M059J (cell line): ENCODE measurements at regions not wholly inside any gene's neighbourhood (a gene's known extent, or its start where the extent isn't known, plus 50 kb on each side); places are given as distances from the start of the nearest gene placed in this dataset.

Source experiments
- DNase-seq: peaks from one replicate; pipeline ENCODE4 v3.0.0-alpha.2; 2012; ENCODE audit warnings: low read depth

- no peak for DNase-seq
Observed at GRCh38 chr20:56957737-56958553, 308.5 kb downstream of the BMP7 start.

- no peak for DNase-seq
Observed at GRCh38 chr20:56964901-56965300, 301.5 kb downstream of the BMP7 start.

DNA sequence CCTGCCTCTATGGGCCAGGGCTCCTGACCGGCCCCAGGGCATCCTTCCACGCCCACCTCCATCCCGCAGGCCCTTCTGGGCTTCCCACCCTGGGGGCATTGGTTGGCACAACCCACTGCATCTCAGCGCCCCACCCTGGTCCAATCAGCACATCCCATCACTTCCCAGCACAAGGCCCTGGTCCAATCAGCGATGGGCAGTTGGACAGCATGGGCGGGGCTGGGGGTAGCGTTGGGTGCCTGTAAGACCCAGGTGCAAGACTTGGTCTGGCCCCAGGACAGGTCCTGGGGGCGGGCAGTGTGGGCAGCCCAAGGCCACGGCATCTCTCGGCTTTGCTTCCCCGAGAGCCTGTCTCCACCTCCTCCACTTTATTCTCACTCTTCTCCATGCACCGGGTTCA is 298.5 kb downstream of the BMP7 start:
- no peak for DNase-seq

GRCh38 chr20:56968376-56969048 is 297.9 kb downstream of the BMP7 start:
- DNase-seq: no peak

GRCh38 chr20:56974499-56975250 is 291.8 kb downstream of the BMP7 start:
- DNase-seq: peak; percentile 63

- DNase-seq: no peak
Observed at GRCh38 chr20:56975838-56976237, 290.6 kb downstream of the BMP7 start.

DNA sequence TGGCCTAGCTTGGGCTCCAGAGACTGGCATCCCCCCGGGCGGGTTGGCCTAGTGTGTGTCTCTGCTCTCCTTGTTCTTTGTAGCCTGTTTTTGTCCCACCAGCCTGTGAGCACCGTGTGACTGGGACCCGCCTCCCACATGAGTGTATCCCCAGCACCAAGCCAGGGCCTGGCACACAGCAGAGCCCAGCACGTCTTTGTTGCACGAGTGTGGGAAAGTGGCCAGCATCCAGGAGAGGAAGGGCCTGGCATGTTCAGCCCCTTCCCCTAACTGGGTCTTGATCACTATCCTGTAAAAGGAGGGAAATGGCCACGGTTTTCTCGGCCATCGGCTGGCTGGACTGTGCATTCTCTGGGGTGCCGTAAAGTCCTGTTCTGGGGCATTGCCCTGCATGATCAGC is 290.1 kb downstream of the BMP7 start:
- no peak for DNase-seq

DNA sequence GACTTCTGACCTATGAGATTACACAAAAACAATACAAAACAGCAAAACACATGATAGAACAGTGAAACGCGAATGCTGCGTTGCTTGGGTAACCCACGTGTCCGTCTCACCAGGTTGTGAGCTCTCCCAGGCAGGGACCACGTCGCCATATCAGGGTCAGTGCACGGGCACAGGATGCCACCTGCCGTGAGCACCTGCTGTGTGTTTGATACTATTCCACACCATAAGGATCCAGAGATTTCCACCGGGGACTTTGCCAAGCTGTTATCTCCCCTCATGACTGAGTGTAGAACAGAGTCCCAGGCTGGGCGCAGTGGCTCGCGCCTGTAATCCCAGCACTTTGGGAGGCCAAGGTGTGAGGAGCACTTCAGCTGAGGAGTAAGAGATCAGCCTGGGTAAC is 288.0 kb downstream of the BMP7 start:
- DNase-seq: no peak

DNA sequence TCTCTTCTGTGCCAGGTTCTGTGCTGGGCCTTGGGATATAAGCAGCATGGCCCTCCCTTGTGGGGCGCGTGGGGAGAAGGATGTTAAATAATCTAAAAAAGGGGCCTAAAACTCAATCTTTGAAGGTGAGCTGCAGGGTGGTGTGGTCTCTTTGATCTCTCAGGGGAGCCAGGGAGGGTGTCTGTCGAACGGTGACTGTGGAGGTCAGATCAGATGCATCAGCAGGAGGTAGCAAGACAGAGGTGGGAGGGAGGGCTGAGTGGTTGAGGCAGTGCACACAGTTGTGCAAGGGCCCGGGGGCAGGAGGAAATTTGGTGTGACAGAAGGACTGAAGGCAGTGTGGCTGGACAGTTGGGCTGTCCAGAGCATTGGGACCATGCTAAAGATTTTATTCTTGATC is 287.3 kb downstream of the BMP7 start:
- no peak for DNase-seq

- no peak for DNase-seq
Observed at GRCh38 chr20:56981301-56981700, 285.1 kb downstream of the BMP7 start.

DNA sequence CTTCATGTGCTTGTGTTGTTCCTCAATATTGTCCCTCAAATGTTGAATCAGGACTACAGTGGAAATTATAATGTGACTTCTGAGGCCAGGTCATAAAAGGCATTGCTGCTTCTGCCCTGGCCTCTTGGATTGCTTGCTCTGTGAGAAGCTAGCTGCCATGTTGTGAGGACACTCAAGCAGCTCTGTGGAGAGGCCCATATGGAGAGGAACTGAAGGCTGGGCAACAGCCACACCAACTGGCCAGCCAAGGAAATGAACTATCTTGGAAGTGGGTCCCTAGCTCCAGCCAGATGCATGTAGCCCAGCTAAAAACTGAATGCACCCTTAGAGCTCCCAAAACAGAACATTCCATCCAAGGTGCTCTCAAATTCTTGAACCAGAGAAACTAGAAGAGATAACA is 282.6 kb downstream of the BMP7 start:
- DNase-seq: no peak

DNA sequence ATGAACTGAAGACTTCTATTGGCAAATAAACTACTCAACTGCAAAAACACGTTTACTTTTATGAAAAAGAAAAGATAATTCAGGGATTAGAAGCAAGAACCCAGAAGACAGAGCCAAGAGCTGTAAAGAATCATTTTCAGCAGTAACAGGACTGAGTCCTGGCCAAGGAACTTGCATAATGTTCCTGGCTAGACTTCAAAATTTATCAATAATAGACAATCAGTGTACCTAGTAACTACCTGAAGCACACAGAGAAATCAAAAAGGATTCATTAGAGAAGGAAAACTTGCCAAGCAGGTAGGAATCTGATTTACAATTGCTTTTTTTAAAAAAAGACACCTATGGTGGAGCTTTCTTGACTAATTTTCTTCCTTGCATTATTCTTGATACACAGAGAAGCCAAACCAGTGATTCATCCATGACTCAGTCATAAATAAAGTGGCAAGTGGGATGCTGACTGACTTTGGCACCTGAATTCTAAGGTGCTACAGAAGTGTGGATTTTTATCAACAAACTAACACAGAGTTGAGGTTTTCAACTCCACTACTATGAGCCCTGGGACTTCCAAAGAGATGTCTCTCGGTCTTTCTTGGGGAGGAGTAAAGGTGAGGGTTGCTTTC is 281.3 kb downstream of the BMP7 start:
- peak; percentile 78 for DNase-seq

DNA sequence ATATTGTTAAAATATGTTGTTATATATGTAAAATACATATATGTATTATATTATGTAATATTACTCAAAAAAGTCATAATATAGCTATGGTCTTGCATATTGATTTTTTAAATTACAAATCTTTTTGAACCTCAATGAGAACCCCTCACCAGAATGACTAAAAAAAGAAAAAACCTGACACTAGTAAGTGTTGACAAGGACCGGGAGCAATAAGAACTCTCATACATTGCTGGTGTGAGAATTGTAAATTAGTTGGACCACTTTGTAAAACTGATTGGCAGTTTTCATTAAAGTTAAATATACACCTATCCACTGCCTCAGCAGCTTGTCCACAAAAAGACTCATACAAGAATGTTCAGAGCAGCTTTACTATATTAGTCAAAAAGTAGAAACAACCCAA is 280.0 kb downstream of the BMP7 start:
- no peak for DNase-seq

DNA sequence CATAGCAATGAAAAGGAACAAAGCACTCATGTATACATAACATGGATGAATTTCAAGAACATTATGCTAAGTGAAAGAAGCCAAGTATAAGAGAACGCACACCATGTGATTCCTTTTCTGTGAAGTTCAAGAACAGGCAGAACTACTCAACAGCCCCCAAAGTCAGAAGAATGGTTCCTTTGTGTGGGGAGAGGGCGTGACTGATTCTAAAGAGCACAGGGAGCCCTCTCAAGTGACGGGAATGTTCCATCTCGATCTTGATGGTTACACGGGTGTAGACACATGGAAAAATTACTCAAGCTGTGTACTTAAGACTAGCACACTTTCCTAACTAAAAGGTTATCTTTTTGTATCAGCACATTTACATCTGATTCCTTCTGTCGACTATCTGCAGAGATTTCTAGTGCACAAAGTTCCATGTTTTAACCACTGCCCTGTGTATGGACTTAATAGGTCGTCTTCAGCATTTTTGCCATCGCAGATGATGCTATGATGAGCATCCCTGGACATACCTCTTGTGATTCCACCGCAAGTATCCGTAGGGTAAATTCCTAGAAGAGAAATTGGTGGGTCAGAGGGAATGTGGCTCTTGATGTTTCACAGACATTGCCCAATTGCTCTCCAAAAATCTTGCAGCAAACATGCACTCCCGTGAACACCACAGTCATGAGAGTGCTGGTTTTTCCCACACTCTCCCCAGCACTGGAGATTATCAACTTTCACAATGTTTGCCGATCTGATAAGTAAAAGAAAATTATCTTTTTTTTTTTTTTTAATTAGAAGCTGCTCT is 279.3 kb downstream of the BMP7 start:
- DNase-seq: peak; percentile 59

DNA sequence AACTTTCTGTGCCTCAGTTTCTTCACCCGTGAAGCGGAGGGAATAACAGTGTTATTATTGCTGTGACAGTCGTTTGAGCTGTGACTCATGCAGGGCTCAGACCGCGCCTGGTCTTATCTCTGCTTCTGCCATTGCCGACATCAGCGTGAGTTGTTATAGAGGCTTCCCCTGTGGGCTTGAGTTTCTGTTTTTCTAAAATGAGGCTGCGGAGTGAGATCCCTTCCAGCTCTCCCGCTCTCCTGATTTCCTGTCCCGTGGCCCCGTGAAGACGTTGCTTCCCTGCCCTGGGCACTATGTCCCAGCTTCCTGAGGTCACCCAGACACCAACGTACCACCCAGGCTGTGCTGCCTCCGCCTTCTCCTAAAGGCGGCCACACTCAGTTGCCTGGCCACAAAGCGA is 278.5 kb downstream of the BMP7 start:
- DNase-seq: peak; percentile 59

GRCh38 chr20:56988446-56988845 is 278.0 kb downstream of the BMP7 start:
- no peak for DNase-seq

GRCh38 chr20:56989516-56989915 is 276.9 kb downstream of the BMP7 start:
- peak; percentile 46 for DNase-seq

- DNase-seq: no peak
Observed at GRCh38 chr20:56993020-56993559, 273.4 kb downstream of the BMP7 start.

- DNase-seq: no peak
Observed at GRCh38 chr20:56994006-56994405, 272.4 kb downstream of the BMP7 start.

DNA sequence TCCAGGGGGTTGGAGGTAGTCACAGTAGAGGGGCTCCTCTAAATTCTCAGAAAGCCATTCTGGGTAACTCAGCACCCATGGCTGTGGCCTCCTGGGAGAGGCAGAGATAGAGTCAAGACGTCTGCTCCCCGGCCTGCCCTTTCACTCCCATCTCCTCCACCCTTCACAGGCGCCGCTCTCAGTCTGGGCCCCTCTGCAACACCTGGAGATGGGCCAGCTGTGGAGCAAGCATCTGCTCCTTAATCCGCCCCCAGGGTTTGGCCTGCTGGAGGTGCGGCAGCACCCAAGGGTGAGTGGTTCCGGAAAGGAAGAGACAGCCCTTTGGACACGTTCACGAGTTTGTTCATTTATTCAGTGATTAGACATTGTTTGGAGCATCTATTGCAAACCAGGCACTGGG is 271.3 kb downstream of the BMP7 start:
- no peak for DNase-seq

DNA sequence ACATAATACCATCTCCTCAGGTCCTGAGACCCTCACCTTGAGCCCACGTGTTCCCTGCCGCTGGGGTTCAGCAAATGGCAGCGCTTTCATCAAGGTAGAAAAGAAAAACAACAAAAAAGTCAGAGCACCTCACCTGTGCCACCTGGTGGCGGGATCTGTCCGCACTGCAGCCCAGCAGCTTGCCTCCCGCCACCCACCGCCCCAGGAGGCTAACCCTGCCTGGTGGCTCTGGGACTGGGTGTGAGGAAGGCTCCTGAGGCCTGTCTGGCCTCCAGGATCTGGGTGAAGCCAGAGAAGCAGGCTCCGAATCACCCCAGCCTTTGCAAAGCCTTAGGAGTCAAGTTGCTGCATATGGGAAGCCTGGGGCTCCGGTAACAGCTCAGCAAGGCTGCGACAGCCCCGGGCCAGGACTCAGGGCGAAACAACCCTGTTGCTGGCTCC is 270.8 kb downstream of the BMP7 start:
- DNase-seq: no peak
